ENCODE measurements at regions not wholly inside any gene's neighbourhood (a gene's known extent, or its start where the extent isn't known, plus 50 kb on each side); places are given as distances from the start of the nearest gene placed in this dataset.

GRCh38 chr10:78298835-78299234 lies 265.2 kb downstream of the RPS24 start:
- no peak for DNase-seq (ENCODE audit: low spot score)

- DNase-seq (ENCODE audit: low spot score) = no peak
Observed at GRCh38 chr10:78299851-78300468, 266.3 kb downstream of the RPS24 start.

- DNase-seq (ENCODE audit: low spot score) = no peak
Observed at GRCh38 chr10:78300526-78300925, 266.9 kb downstream of the RPS24 start.

GRCh38 chr10:78301481-78301880 lies 267.8 kb downstream of the RPS24 start:
- no peak for DNase-seq (ENCODE audit: low spot score)

GRCh38 chr10:78301891-78302738 lies 268.5 kb downstream of the RPS24 start:
- DNase-seq (ENCODE audit: low spot score) = no peak

GRCh38 chr10:78302739-78302988 lies 269.0 kb downstream of the RPS24 start:
- no peak for DNase-seq (ENCODE audit: low spot score)

GRCh38 chr10:78302989-78303854 lies 269.6 kb downstream of the RPS24 start:
- peak; percentile 90 for DNase-seq (ENCODE audit: low spot score)

GRCh38 chr10:78304091-78305045 lies 270.7 kb downstream of the RPS24 start:
- no peak for DNase-seq (ENCODE audit: low spot score)

- DNase-seq (ENCODE audit: low spot score) = no peak
Observed at GRCh38 chr10:78305311-78305710, 271.6 kb downstream of the RPS24 start.

- DNase-seq (ENCODE audit: low spot score) = no peak
Observed at GRCh38 chr10:78306358-78306757, 272.7 kb downstream of the RPS24 start.

GRCh38 chr10:78307576-78307975 lies 273.9 kb downstream of the RPS24 start:
- DNase-seq (ENCODE audit: low spot score) = no peak

- DNase-seq (ENCODE audit: low spot score) = no peak
Observed at GRCh38 chr10:78309536-78310237, 276.0 kb downstream of the RPS24 start.

GRCh38 chr10:78310481-78311080 lies 276.9 kb downstream of the RPS24 start:
- no peak for DNase-seq (ENCODE audit: low spot score)

- DNase-seq (ENCODE audit: low spot score) = no peak
Observed at GRCh38 chr10:78312197-78313047, 278.8 kb downstream of the RPS24 start.

GRCh38 chr10:78313048-78313381 lies 279.4 kb downstream of the RPS24 start:
- no peak for DNase-seq (ENCODE audit: low spot score)

- no peak for DNase-seq (ENCODE audit: low spot score)
Observed at GRCh38 chr10:78313636-78314035, 280.0 kb downstream of the RPS24 start.

GRCh38 chr10:78314651-78315050 lies 281.0 kb downstream of the RPS24 start:
- no peak for DNase-seq (ENCODE audit: low spot score)

- no peak for DNase-seq (ENCODE audit: low spot score)
Observed at GRCh38 chr10:78316451-78316931, 282.8 kb downstream of the RPS24 start.

- no peak for DNase-seq (ENCODE audit: low spot score)
Observed at GRCh38 chr10:78318305-78318704, 284.6 kb downstream of the RPS24 start.

GRCh38 chr10:78319371-78319770 lies 285.7 kb downstream of the RPS24 start:
- no peak for DNase-seq (ENCODE audit: low spot score)

All from H4 (cell line).